Myocyte (in vitro differentiated cells): ENCODE measurements at regions not wholly inside any gene's neighbourhood (a gene's known extent, or its start where the extent isn't known, plus 50 kb on each side); places are given as distances from the start of the nearest gene placed in this dataset.

ENCODE experiments used
- DNase-seq: peaks from one replicate; pipeline ENCODE4 v3.0.0-alpha.2; 2012; ENCODE audit warnings: low read depth

DNA sequence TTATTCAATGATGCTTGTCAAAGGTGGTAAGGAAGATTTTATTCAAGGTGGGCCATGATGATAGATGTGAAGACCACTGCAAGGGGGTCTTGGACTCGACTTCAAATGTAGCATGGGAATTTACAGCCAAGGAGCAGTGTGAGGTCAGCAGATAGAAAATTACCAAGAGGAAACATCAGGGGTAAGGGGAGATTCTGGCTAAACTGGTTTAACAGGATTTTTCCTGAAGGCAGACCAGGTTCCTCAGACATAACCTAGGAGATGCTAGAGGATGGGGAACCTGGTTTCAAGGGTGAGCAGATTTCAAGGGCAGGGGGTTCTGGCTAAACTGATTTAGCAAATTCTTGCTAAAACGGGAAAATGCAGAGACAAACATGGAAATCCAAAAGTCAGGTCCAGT is 464.9 kb downstream of the TAFA4 start:
- no peak for DNase-seq

DNA sequence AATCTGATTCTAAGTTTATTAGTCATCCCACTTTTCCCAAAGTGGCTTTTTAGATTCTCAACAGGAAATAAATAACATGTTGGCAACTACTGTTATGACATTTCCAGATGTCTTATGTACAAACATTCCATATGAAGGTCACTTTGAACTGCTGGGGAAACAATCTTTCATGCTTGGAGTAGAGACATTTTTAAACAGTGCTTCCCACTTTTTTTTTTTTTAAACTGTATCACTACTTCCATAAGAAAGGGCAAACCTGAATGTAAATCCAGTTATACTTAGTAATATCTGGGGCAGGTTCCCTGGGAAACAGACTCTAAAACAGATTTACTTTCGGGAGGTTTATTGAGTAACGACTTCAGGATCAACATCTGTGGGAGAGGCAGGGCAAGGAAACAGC is 473.8 kb downstream of the TAFA4 start:
- DNase-seq = no peak

DNA sequence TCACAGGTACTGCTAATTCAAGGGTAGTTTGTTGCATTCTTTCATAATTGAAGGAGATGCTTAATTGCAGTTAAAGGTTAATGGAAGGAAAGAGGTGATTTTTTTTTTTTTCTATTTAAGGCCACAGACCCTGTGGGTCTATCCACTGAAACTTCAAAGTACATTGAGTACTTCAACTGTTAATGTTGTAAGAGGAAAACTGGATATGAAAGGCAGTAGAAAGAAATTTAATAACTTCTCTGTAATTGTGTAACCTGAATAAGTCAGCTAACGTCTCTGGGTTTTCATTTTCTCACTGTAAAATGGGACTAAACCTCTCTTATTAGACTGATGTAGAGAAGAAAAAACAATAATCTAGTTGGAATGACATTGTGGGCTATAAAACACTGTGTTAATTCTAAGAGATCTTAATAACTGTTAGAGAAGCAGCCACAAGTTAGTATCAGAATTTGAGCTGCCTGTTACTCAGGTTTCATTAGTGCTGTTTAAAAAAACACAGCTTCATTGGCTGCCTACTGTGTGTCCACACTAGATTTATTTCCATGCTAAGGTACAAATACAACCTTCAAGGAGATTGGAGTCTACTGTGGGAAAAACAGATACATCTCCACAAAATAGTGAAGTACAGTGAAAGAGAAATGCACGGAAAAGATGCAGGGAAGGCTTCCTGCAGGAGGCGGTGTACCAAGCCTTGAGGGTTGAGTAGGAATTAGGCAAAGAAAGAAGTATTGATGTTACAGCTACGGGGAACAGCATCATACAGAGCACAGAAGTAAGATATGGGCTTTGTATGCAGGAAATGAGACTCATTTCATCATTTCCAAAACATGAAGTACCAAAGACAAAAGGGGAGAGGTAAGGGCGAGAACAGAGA is 483.6 kb downstream of the TAFA4 start:
- no peak for DNase-seq

DNA sequence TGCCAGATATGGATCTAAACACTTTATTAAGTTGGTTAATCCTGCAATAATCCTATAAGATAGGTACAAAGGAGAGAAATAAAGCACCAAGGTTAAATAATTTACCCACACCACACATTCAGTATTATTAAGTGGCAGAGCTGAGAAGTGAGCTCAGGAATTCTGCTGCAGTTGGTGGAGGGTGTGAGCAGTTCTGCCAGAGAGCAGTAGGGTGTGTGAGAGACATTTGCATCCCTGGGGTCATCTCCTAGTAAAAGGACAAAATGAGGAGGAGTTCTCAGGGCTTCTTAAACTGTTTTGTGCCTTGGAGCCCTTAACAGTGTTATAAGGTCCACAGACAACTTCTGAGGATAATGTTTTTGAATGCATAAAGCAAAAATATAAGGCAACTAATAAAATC is 484.5 kb downstream of the TAFA4 start:
- DNase-seq = no peak

DNA sequence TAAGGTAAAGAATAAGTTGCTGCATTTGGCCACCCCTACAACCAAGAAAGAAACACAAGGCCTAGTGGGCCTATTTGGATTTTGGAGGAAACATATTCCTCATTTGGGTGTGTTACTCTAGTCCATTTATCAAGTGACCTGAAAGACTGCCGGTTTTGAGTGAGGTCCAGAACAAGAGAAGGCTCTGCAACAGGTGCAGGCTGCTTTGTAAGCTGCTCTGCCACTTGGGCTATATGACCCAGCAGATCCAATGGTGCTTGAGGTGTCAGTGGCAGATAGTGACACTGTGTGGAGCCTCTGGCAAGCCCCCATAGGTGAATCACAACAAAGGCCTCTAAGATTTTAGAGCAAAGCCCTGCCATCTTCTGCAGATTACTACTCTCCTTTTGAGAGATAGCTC is 491.3 kb downstream of the TAFA4 start:
- DNase-seq = no peak

DNA sequence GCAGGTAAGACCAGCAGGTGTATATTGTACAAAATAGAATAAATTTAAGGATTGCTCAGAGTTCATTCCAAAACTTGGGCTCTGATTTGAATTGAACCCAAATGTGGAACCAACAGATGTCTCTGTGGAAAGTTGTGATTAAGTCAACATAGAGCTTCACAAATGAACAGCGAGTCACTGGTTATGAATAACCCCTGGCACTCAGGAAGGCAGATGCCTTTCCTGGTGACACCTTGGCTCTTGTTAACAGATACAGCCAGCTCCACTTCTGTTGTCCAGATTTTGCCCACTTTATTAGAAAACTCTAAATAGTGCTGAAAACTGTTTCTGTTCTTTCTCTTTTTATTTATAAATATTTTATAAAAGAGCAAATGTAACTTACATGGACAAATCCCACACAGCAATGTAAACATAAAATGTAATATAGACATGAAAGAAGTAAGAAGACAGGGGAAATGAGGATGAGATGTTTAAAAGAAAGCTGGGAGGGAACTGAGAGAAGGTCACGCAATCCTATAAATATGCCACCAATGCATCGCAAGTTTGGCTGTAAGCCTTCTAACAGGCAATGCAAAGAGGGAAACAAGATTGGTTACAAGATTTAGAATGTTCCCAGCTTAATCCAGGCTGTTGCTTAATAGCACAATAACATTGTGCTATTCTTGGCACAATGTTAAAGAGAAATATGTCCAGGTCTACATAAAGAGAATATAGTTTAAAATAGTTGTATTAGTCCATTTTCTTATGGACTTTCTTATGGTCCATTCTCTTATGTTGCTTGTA is 495.5 kb downstream of the TAFA4 start:
- no peak for DNase-seq

DNA sequence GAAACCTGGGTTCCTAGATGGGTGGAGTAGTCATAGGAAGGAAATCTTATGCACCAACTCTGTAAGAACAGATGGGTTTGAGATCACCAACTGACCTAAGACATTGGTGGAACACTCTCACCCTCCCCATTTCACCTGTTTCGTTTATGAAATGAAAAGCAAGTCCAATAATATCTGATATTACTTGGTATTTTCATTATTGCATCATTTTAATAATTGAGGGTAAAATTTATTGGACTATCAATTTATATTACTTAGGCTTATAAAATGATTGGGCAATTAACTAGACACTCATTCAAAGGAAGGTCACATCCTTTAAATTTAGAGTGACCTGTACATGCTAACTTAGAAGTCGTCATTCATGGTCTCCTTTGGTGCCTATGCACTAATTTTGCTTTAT is 503.9 kb downstream of the TAFA4 start:
- no peak for DNase-seq

DNA sequence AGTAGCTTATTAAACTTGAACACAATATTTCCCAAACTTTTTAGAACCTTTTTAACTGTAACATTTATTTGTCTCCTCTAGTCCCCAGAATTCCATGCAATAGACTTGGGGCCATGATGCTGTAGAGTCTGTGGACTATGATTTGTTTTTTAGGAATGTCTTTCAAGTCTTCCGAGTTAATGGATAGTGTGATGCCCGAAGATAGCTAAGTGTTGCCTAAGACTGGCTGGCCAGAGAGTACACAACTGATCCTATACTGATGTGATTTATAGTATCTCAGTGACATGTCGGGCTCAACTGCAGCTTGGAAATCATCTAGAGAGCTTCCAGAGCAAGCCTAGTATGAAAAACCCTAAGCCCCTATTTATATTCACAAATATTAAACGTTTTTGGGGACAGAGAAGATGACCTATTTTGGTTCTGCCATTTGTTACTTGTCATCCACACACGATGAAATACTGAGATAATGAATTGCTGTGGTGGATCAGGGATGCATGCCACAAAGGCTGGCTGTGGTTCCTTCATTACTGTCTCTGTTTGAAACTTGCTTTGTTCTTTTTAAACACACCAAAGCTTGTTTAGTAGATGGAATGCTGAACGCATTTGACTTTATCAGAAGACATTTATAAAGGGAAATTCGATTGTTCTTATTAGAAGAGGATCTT is 507.4 kb downstream of the TAFA4 start:
- no peak for DNase-seq

DNA sequence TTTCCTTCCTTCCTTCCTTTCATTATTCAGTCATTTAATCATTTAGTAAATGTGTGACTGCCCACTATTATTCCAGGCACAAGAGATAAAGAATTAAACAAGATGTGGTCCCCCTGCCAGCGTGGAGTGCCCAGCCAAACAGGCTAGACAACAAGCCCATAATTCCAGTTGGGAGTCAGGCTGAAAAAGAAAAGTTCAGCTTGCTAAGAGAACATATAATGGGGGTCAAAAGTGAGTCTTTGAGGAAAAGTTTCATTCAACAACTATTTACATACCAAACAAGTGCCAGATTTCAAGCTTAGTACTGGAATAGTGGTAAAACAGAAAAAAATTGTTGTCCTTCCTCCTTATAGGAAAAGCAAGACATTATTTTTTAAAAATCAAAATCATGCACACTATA is 523.7 kb downstream of the TAFA4 start:
- DNase-seq = no peak

DNA sequence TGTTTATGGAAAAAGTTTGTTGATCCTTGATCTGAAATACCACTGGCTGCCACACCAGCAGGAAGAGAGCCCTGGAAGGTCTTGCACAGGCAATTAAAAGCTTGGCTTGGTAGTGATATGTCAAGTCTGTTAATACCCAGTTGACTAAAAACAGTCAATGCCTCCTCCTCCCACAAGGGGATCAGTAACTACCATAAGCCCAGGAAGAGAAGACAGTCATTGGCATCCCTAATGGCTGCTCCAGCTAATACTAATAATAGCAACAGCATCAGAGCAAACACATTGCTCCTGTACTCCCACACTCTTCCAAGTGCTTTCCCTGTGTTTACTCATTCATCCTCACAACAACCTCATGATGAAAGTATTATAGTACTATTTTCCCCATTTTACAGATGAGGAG is 528.6 kb downstream of the TAFA4 start:
- no peak for DNase-seq

DNA sequence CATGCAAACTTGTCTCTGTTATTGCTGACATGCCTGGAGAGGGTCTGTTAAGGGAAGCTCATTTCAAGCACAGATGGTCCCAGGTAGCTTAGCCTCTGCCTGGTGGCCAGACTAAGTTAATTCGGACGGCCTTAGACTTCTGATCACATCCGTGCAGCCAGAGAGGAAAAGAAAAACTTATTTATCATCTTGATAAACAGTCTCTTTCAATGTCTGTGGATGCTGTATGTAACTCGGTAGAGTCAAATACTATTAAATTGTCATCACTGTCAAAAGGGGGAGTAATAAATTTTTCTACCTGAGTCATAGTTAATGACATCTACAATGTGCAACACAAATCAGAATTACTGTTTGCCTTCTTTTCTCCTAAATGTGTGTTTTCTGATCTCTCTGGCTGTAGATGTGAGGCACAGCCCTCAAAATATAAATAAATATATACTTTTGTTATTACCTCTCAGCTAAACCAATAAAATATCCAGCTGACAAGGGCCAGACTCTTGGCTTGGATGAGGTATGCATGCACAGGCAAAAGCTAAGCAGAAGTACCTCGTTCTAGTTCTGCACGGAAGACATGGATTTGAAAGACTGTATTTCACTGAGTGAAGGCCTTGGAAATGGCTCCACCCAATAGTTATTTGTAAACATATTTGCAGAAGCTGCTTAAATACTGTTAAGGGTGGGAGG is 530.0 kb downstream of the TAFA4 start:
- DNase-seq = no peak

DNA sequence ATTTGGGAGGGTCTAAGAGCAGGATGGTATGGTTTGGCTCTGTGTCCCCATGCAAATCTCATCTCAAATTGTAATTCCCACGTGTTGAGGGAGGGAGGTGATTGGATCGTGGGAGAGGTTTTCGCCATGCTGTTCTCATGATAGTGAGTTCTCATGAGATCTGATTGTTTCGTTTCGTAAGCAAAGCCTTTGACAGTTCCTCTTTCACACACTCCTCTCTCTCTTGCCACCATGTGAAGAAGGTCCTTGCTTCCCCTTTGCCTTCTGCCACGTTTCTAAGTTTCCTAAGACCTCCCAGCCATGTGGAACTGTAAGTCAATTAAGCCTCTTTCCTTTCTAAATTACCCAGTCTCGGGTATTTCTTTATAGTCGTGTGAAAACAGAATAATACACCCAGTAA is 553.7 kb downstream of the TAFA4 start:
- no peak for DNase-seq

DNA sequence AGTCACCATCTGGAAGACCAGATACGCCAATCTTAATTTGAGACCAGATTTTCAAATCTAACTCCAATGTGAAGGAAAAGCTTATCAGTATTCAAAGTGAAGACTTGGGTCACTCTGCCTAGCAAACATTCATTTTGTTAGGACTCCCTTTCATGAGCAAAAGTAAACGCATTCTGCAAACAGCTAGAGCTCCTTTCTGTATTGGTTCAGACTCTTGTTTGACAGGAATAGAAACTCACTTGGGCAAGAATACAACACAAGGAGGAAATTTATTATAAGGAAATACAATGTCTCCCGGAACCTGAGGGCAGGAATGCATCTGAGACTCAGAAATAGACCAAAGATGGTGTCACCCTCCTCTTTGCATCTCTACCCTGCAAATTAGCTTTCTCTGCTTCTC is 558.6 kb downstream of the TAFA4 start:
- no peak for DNase-seq

DNA sequence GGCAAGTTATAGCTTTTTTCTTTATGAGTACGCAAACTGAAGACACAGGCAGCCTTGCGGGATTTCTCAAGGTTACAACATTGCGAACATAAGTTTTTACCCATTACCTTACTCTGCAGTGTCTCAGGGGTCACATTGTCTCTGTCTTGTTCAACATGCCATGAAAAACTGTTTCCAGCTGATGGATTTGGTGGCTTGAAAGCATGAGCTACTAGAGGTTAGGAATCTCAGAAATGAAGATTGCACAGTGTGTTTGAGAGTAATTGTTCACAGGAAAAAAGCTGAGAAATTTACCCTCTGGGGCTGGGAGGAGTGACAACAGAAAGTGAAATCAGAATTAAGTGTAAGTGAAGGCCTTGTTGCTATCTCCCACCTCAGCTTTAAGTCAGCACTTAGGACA is 568.6 kb downstream of the TAFA4 start:
- DNase-seq = no peak

DNA sequence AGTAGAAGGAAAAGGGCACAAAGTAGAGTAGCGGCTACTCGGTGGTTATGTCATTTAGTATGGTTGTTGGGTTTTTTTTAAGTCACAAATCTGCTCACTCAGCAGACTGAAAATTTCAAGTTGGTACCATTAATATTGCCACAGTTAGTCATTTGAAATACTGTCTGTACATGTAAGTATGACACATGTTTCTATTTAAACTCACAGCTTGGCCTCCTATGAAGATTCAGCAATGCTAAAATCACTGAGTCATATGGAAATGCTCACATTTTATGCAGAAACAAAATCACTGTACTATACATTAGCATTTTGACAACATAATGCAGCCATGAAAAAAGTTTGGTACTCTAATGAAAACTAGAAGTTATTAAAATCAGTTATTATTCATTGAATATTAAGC is 571.9 kb downstream of the TAFA4 start:
- DNase-seq = no peak

DNA sequence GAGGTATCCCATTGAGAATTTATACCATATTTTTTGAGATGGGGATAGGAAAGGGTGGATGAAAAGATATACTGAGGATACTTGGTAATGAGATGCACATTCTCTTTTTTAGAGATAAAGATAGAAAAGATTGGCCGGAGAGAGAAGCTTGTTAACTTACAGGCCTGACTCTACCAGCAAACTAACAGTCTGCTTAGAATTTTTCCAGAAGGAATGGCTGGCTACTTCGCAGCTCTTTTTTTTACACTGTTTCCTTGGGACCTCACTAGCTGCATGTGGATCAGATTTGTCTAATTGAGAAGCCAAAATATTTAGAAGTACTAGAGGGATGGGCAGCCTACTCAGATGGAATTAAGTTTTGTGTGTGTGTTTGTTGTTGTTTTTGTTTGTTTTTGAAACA is 586.6 kb downstream of the TAFA4 start:
- DNase-seq = no peak

DNA sequence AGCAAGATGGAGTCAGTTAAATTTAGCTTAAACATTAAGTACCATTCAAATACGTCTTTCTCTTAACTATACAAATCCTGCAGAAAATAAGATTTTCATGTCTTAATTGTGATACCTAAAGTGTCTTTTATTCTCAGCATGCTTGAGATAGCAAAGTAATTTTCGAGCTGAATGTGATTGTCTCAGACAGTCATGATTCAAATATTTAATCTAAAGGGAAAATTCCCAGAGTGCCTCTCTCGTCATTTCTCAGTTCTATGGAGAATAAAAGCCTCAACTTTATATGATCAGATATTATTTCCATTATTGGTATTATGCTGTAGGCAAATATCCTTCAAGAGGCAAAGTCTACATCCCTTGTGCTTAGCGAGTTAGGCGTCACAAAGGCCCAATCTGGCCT is 589.9 kb downstream of the TAFA4 start:
- DNase-seq = no peak

DNA sequence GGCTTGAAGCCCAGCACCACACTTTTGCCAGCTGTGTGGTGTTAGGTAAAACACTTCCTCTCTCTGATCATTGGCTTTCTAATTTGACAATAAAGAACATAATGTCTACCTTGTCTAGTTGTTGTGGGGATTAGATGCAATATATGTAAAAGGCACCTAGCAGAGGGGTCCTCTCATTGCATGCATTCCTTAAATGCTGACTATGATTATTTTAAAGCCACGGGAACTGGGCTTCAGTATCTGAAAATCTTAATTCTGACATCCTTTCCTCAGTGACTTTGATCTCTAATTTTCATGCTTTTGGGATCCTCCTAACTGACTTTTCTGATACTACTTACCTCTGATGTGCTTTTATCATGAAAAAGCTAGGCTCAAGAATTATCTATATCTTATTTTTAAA is 596.3 kb downstream of the TAFA4 start:
- no peak for DNase-seq

DNA sequence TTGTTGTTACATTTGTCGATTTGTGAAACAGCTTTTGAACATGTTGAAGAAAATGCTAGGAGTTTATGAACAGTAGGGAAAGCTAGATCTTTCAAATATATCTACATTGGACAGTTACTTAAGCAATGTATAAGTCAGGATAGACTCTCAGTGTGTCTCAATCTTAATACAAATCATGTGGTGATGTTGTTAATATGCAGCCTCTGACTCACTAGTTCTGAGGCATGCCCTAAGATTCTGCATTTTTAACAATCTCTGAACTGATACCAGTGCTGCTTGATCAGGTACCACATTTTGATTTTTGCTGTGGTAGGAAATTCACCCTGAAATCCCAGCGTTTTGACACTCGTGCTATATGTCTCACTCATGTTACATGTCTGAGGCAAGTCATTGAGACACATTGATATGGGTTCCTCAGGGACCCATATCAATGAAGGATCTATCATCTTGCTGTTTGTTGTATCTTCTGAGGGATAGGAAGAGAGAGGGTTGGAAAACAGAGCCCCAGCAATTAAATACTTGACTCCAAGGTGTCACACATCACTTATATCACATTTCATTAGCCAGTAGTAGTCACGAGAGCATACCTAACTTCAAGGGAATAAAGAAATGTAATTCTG is 597.9 kb downstream of the TAFA4 start:
- no peak for DNase-seq

DNA sequence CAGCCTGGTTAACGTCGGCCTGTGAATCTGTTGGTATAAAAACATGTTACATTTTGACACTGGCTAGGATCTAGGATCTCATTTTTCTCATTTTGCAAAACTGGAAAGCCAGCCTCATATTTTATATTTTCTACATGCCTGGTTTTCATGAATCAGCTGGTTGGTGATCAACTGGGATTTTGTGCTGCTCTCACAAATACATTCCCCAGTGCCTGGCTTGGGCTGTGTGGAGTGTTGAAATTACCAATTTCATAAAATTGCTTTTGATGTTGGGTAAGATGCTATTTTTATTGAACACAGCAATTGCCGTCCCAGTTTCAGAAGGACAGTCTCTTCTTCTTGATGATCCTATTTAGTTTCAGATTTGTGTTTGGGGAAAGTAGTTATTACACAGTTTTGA is 604.3 kb downstream of the TAFA4 start:
- no peak for DNase-seq

DNA sequence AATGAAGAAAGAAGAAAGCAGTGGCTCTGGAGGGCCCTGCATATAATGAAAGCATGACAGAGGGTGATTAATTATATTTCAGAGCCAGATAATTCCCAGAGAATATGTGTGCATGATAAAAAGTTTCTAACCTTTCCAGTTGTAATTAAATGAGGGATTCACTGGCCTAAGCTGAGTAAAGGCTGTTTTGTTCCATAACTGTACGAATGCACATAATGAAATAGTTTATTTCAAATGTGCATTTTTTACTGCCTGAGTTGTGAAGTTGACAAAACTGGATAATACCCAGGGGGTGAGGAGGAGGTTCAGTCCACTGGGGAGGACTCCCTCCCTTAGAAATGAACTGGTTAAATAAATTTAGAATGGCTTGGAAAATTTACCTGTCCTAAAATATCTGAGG is 616.4 kb downstream of the TAFA4 start:
- DNase-seq = no peak
